AG08395 (cell line): ENCODE measurements at regions not wholly inside any gene's neighbourhood (a gene's known extent, or its start where the extent isn't known, plus 50 kb on each side); places are given as distances from the start of the nearest gene placed in this dataset.

Source experiments
- DNase-seq: peaks from one replicate; pipeline ENCODE4 v3.0.0; 2012; ENCODE audit warnings: mixed read lengths, low spot score

DNA sequence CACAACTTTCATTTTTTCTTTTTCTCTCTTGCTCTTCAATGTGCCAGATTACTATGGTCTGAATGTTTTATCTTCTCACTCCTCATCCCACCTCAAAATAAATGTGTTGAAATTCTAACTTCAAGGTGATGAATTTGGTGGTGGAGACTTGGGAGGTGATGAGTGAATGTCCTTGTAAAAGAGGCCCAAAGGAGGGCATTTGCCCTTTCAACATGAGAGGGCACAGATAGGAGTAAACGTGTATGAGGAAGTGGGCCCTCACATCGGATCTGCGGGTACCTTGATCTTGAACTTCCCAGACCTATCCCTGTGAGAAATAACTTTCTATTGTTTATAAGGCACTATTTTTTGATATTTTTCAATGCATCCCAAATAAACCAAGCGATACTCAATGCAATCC, 412.3 kb upstream of the ADGRL2 start:
- DNase-seq: no peak

DNA sequence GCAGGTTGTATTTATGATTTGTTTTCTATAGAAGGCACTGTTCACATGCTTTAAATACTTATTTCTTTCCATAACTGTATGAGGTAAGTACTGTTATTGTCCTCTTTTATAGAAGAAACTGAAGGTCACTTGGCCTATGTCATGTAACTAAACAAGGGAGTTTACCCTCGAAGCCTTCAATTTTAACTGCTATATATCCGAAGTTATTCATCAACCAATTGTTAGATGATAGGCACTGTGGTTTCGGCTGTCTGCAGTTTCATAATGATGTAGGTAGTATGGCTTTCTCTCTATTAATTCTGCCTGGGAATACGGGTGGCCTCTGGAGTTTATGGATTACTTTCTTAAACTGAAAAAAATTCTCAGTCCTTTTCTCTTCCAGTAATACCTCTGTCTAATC, 413.3 kb upstream of the ADGRL2 start:
- DNase-seq: no peak

DNA sequence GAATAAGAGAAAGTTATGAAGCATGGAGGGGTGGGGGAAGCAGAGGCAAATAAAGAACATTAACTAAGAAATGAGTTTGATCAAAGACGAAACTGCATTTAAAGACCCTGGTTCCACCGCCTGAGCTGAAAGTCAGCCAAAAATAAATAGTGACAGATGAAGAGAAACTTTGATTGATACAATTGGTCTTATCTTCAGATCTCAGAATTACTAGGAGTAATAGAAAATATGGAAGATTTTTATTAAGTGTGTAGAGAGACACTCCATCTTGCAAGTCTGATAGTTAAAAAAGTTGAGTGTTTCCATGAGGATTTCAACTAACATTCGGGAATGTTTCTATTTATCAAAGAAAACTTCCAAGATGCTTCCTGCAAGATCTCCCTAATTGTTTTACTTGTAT, 418.2 kb upstream of the ADGRL2 start:
- DNase-seq: no peak

DNA sequence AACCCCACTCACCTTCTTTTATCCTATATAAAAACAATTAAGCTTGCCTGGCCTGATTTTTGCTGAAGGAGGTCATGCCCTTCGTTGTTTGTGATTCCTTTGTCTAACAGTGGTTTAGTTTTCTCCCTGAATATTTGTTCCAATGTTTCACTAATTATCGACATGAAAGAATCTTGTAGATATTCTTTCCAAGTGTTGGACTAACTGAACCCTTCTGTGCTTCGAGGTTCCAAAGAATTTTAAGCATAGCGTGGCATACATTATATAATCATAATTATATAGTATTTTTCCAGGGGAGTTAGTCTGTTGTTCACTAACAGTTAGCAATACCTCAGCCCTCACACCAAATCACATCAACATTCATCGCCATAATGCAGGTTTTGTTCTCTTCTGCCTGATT, 418.9 kb upstream of the ADGRL2 start:
- DNase-seq: no peak

DNA sequence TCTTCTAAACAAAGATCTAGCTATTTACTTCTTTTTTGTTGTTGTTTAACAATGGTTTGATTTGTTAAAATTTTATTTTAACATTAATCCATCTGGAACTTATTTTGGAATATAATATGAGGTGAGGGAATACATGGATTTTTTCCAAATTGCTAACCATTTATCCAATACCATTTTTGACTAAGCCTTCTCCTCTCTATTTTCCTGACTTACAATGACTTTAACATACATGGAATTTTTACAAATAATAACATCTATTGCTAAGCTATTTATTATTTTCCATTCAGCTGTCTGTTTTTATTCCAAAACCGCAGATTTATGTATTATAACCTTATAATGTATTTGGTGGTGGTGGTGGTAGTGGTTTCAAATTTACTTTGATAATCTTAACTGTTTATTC, 420.3 kb upstream of the ADGRL2 start:
- no peak for DNase-seq

DNA sequence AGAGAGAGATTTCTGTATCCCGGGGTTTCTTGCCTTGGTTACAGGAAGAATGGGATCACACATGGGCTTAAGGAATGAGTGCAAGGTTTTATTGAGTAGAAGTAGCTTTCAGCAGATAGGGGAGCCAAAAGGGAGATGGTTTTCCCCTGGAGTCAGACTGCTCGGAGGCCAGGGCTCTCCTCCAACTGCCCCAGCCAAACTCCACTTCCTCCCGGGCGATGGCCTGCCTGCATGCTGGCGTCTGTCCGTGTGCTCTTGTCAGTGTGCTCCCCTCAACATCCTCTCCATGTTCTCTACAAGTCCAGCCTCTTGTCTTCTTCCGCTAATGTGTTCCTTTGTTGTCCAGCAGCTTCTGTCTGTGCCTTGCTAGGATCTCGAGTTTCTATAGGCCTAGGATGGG, 421.3 kb upstream of the ADGRL2 start:
- DNase-seq: no peak

DNA sequence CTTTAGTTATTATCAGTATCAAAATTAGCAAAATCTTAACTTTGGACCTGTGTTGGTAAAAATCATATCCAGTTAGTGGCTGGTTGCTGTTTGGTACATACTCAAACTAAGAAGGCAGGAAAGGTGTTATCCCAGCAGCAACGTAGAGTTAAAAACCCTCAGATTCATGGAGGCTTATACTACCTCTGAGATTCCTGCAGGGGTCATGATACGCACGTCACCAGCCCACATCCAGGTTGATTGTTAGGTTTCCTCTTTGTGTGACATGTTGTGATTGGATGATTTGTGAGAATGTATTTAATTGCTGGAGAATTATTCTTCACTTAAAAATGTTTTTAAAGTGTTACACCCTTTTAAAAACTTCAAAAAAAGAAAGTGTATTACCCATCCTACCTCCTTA, 423.3 kb upstream of the ADGRL2 start:
- no peak for DNase-seq

DNA sequence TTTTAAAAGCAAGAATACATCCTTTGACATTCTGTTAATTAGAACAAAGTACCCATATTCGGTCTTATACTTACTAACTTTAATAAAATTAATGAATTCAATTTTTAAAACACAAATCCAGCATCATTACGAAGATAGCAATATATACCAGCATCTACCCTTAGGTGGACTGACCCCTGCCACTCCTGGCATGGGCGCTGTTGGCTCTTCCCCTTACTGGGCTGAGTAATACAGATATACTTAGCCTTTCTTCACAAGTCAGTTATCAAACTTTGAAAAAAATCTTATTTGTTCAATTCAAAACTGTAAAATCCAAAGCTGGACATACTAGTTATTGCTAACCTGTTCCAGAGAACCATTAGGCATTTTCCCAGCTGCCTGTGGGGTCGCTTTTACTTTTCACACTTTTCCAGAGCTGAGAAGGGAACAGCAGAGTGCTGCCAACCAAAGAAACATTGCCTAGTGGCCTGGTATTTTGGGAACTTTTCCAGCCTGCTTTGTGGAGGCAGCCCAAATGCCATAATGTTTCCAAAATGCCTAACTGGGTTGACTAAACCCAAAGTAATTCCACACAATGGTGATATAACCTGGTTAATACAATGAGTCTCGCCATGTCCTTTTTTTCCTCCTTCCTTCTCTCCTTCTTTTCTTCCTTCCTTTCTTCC, 424.7 kb upstream of the ADGRL2 start:
- DNase-seq: no peak

DNA sequence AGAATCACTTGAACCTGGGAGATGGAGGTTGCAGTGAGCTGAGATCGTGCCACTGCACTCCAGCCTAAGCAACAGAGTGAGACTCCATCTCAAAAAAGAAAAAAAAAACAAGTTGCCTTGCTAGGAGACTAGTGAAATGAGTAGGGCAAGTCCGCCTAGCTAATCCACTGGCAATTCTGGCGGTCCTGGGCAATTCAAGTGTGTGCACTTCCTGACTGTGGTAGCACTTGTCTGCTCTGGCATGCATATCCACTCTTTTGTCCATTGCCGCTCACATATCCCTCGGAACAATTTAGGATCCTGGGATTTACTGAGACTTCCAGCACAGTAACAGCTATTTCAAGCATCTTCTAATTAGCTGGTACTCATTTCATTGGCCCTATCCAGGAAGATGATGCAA, 426.3 kb upstream of the ADGRL2 start:
- DNase-seq: no peak

DNA sequence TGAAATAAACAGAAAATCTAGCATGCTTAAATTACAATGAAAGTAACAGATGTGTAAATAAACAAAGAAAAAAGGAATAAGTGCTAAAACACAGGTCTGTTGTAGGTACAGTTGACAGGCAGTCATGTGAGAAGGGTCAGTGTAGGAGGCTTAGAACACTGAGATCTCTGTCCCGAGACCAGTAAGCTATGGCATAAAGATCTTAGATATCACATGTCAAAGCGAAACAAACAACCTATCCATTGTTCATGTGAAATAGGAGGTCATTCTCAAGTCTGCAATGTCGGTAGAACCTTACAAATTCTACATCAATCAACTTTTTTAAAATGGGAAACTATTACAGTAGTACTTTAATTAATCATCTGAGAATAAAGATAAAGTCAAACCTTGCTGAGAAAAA, 428.9 kb upstream of the ADGRL2 start:
- no peak for DNase-seq

DNA sequence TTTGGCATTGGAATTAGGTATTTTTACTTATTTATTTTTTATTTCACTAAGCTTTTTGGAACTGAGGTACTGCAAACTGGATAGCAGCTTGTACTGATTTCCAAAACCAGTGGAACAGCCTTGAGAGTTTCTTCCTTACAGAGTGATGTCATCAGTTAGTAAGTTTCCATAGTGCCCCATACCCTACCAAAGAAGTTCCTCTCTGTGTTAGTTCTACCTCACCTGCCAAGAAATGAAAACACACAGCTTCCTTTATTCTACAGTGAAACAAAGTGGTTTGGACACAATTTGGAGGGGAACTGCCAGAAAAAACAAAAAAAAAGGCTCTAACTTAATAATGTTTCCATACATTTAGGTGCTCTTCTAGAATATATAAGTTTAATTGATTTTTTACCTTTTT, 430.9 kb upstream of the ADGRL2 start:
- no peak for DNase-seq

DNA sequence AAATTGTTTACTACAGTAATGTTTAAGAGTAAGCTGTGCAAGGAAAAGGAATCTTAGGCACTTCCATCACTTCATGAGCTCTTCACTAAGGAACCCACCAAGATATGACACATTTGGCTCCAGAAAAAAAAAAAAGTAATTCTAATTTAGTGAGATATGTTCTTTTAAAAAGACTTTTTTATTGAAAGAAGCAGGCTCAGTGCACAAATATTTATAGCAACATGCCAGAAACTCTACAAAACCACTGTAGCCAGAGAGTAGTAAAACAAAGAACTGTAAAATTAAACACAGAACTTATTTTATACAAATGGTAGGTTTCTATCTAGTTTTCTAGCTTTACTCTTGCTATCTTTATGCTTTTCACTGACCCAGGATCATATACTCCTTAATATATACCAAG, 434.6 kb upstream of the ADGRL2 start:
- no peak for DNase-seq

DNA sequence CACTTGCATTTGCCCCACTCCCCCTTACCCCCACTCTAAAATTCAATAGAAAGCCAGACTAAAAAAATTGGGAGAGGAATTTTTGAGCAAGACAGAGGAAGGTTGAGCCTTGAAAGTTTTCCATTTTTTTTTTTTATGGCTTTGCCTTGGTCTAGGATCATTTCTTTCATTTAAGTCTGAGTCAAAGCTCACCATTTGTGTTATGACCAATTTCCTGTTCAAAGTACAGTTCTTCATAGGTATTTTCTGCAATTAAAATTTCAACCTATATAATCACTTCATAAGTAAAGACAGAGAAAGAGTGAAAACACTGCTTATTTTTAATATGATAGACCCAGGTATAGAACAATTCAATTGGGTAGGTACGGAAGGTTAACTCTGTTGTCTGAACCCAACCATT, 436.6 kb upstream of the ADGRL2 start:
- DNase-seq: no peak

DNA sequence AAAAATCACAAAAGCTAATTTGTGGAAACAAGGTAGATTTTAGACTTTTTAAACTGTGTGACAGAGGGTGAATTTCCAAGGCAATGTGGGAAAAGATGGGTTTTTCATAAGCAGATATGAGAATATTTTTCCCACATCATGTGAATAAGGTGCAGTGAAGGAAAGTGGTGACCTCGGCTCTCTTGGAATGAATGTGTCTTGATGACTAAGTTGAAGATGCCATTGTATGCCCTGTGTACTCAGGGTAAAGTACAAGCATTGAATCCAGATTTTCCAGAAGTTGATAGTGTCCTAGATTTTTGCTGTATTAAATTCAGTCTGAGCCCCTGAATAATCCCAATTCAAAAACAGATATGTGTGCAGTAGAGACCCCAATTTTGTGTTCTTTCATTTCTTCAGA, 442.6 kb upstream of the ADGRL2 start:
- DNase-seq: no peak

DNA sequence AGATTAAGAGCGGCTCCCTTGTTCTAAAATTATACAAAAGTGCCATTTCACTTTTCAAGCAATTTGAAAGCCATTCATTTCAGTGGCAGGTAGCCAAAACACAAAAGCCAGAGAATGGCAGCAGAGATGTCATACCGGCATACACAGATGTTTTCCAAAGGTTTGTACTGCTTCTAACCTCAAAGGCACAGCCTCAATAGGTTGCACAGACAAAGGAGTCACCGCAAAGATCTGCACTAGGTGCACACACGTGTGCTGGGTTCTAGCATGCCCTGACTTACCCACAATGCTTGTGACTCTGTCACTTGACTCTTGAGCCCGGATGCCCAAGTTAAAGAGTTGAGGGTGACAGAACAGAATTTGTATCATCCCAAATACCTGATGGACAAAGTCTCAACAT, 448.9 kb upstream of the ADGRL2 start:
- DNase-seq: no peak

DNA sequence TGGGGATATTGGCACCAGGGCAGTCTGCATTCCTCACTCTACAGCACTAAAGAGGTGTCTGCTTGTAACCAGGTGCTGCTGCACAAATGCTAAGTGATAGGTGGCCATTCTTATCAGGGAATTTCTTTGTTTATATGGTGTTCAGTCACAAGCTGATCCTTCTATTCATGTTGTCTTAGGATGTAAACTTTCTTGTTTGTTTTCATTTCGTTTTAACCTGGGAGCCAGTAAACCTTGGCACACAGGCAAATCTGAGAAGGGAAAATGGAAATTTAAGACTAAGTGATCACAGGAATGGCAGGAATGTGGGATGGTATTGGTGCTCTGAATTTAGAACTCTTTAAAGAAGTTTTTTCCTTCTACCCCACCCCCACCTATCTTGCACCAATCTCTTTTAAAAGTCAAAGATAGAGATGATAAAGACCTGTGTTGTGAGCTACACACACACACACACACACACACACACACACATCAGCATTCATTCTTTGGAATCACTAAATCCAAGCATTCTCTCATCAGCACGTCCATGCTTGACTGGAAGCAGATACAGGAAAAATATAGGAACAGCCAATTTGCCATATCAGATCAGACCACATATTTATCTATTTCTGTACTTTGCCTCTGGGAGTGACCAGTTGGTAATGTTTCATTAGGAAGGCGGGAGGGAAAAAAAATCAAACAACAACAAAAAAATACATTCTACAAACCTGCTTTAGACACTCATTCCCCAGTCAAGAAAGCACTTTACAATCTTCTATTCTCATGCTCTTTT, 451.4 kb upstream of the ADGRL2 start:
- no peak for DNase-seq

DNA sequence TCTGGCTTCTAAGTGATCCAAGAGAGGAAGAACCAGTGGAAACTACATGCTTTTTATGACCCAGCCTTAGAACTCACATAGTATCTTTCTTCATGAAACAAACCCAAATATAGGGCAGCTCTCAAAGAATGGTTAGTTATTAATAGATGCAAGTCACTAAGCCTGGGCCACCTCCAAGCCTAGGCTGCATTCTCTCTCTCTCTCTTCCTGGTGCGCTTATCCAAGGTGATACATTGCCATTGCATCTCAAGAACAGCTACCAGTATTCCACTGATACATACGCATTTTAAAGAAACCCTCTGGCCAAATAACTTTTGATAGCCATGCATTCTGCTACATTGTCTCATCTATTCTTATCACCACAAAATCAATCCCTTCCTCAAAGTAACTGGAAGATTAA, 455.6 kb upstream of the ADGRL2 start:
- DNase-seq: no peak

DNA sequence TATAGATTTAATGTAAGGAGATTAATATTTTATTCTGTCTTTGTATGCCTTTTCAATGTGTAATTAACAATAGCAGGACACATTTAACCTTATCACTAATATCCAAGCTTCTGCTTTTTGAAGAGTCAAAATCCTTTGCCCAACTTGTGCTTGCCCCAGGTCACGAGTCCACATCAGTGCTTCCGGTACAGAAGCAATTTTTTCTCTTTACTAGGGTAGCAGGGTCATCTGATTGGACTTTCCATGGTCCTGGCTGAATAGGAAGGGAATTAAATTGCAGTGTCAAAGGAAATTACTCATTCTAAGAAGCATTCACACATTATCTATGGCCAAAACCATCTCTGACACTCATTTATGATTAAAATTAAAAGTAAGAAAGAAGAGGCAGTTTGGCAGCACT, 460.5 kb upstream of the ADGRL2 start:
- no peak for DNase-seq

DNA sequence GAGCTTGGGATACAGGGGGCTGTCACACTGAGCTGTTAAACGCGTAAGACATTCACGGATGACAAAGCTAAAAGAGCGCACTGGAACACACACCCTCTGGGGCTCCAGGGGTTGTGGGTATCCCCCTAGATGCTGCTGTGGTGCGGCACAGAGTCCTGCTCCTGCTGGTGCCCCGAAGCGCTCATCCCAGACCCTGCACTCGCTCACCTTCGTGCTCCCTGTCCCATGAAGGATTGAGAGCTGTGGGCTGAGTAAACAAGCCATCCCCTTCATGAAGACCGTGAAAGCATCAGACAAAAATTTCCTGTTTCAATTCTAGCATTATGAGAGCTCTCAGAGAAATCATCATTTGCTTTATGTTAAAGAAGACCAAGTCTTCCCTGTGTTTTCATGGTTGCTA, 463.5 kb upstream of the ADGRL2 start:
- no peak for DNase-seq

DNA sequence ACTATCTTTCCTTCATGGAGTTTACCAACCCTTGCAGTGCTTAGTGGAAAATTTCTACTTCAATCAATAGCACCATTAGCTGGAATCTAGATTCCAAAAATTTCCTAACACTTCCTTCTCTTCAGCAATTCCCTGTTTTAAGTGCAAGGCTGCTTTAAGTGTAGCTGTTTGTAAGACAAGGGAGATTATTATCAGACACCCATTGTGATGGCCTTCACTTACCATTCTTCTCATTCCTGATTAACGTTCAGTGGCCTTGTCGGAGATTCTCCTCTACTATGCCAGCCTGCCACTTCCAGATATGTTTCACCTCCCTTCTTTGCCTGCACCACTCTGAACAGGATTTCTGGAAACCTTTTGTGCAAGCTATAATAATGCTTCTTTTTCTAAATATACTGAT, 464.9 kb upstream of the ADGRL2 start:
- no peak for DNase-seq

DNA sequence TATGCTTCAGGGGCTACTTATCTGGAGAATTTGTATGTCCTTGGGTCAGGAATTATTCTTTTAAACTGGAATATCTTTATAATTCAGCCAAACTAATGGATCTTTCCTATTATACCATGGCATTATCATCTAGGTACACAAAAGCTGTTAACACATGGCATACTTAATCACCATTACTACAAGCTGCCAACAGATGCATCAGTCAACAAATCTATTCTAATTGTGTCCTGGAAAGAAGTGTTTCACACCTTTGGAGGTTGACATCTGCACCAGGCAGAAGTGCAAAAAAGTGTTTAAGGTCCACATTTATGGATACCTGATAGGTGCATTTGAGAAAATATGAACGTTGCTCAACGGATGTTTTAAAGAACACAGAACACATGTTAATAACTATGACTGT, 470.2 kb upstream of the ADGRL2 start:
- DNase-seq: no peak

DNA sequence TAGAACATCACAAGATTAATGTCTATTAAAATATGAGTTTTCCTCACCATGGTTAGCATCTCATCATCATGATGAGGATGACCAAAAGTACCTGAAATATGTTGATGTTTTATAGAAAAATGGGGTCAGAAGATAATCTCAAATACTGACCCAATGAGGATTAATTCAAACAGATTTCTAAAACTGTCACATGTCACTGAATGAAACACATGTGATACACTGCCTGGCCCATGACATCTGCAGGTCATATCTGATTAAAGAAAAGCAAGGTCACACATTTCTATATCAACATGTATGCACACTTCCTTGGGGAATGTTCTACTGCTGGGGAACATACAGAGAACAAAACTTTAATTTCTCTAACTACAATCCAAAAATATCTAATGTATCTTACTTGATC, 470.6 kb upstream of the ADGRL2 start:
- no peak for DNase-seq

DNA sequence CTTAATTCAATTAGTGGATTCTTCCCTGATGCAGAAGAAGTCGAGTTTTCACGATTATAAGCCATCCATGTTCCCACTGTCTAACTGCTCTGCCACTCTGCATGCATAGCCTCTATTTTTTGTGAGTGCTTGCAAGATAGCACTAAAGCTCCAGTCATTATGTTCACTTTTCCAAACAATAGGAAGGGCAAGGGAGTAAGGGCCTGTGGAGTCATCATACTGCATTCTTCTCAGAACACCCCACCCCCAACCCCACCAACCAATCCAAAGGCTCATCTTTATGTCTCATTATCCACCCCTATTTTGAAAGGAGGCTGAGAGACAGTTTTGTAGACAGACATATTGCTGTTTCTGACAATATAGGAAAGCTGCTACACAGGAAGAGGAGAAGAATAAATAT, 471.7 kb upstream of the ADGRL2 start:
- DNase-seq: no peak

DNA sequence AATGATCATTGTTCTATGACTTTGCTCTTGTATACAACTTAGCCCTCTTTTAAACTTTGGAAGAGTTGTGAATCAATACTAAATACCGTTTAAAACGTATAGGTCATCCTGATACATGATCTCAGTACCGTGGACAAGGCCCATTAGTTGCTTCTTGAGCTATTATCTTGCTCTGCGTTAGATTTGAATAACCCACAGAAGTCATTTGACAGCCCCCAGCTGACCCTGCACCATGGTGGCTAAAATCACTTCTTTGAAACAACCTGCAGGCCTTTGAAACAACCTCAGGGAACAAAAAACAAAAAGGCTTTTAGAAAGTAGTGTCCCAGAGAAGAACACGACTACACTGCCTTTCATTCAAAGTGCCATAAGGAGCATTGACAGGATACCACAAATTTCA, 473.0 kb upstream of the ADGRL2 start:
- DNase-seq: no peak
